BJ (cell line): ENCODE measurements at regions not wholly inside any gene's neighbourhood (a gene's known extent, or its start where the extent isn't known, plus 50 kb on each side); places are given as distances from the start of the nearest gene placed in this dataset.
A peak's percentile ranks its signal among the peaks of the same experiment; 100 is the strongest.

ENCODE experiments used
- CTCF ChIA-PET: fragments of 350-600 bp; formaldehyde crosslinking; extraction: SDS; loops from one replicate; lab custom pipeline; 2021; ENCODE audit warnings: antibody characterized with exemption, inconsistent platforms; lab: Yijun Ruan, JAX
- POLR2A ChIA-PET: fragments of 300-600 bp; sonication (Branson Sonifier 250); formaldehyde crosslinking; extraction: SDS; loops from one replicate; lab custom pipeline; 2021; ENCODE audit warnings: antibody characterized with exemption; lab: Charles Lee
- DNase-seq: peaks from one replicate; pipeline ENCODE4 v3.0.0-alpha.2; 2011; ENCODE audit warnings: low read depth
- H3K27me3 ChIP-seq: 2 replicates; pipeline ENCODE4 v1.6.0; 2011; ENCODE audit warnings: low read length; ENCODE audit not compliant: control insufficient read depth, insufficient read depth
- H3K36me3 ChIP-seq: 2 replicates; pipeline ENCODE4 v1.5.1; 2011; ENCODE audit warnings: low read length; ENCODE audit not compliant: control insufficient read depth, insufficient read depth
- H3K4me3 ChIP-seq: 2 replicates; pipeline ENCODE4 v1.5.1; 2011; ENCODE audit warnings: low read depth, mild to moderate bottlenecking, control low read depth, low read length
- CTCF ChIP-seq: IDR thresholded peaks from 2 replicates; pipeline ENCODE4 v1.5.1; 2011; ENCODE audit warnings: low read depth, mild to moderate bottlenecking, control low read depth, inconsistent platforms, low read length, moderate library complexity; ENCODE audit not compliant: insufficient read depth

- TF ChIP-seq CTCF = no peak
- Histone ChIP-seq H3K36me3 (no peaks in the 10 kb centered on the region), H3K27me3 (no peaks in the 10 kb centered on the region), H3K4me3 (no peak overlapping the region)
- CTCF ChIA-PET = no interaction called here
- POLR2A ChIA-PET = no interaction called here
- no peak for DNase-seq
These were observed 182.1 kb downstream of the NECTIN3 start for GRCh38 chr3:111253733-111254132.

- Histone ChIP-seq H3K4me3 (no peak overlapping the region), H3K27me3 (no peaks in the 10 kb centered on the region), H3K36me3 (no peaks in the 10 kb centered on the region)
- ChIA-PET CTCF (no interaction called here), POLR2A (no interaction called here)
- no peak for DNase-seq
- TF ChIP-seq CTCF = no peak
These were observed 189.3 kb downstream of the NECTIN3 start for GRCh38 chr3:111260878-111261277.

- TF ChIP-seq CTCF = no peak
- H3K36me3 ChIP-seq = no peaks in the 10 kb centered on the region
- DNase-seq = no peak
- H3K4me3 ChIP-seq = no peak overlapping the region
- no peaks in the 10 kb centered on the region for H3K27me3 ChIP-seq
- CTCF ChIA-PET = no interaction called here
- POLR2A ChIA-PET = interaction anchor here (0.6 kb wide), 1 partner anchor 52 kb away, joined by 4 read pairs; no protein-coding TSS in a partner anchor
These were observed 198.2 kb downstream of the NECTIN3 start for GRCh38 chr3:111269777-111270176.

- Histone ChIP-seq H3K27me3 (no peaks in the 10 kb centered on the region), H3K4me3 (no peak overlapping the region), H3K36me3 (no peaks in the 10 kb centered on the region)
- POLR2A ChIA-PET = no interaction called here
- TF ChIP-seq CTCF = peak; percentile 37
- DNase-seq = no peak
- CTCF ChIA-PET = interaction anchor here (0.6 to 2.2 kb wide), 11 partner anchors 9 to 737 kb away, joined by 3 to 17 read pairs (median 4); no protein-coding TSS in a partner anchor
These were observed 205.6 kb downstream of the NECTIN3 start for GRCh38 chr3:111277226-111277625.

GRCh38 chr3:111278959-111279358, 207.3 kb downstream of the NECTIN3 start:
- DNase-seq = no peak
- no peaks in the 10 kb centered on the region for H3K27me3 ChIP-seq
- H3K4me3 ChIP-seq = no peak overlapping the region
- CTCF ChIA-PET = no interaction called here
- POLR2A ChIA-PET = interaction anchor here (0.6 kb wide), 1 partner anchor 16 kb away, joined by 4 read pairs; no protein-coding TSS in a partner anchor
- no peaks in the 10 kb centered on the region for H3K36me3 ChIP-seq
- TF ChIP-seq CTCF = no peak
